Neutrophil (primary cell): ENCODE measurements at regions not wholly inside any gene's neighbourhood (a gene's known extent, or its start where the extent isn't known, plus 50 kb on each side); places are given as distances from the start of the nearest gene placed in this dataset.
"Not testable (repeated sequence)": the region's sequence is repeated elsewhere in the genome, so short reads cannot be mapped to it uniquely, and the experiment has no call there.

Experiments used
- H3K27ac ChIP-seq: fragments of 200-600 bp; sonication (generic); 2 replicates; pipeline ENCODE4 v1.5.1; 2016; ENCODE audit warnings: mild to moderate bottlenecking, moderate library complexity
- H3K27me3 ChIP-seq: fragments of 200-600 bp; sonication (generic); 2 replicates; pipeline ENCODE4 v1.6.0; 2016; ENCODE audit warnings: mild to moderate bottlenecking
- H3K36me3 ChIP-seq: fragments of 200-600 bp; sonication (generic); 2 replicates; pipeline ENCODE4 v1.5.1; 2017
- H3K4me1 ChIP-seq, 2 experiments: fragments of 200-600 bp in 1 of 2; sonication (generic) in 1 of 2; 1 replicate in 1 of 2; 2 replicates in 1 of 2; pipeline versions ENCODE4 v1.5.1 to v1.6.1; 2013 to 2016; ENCODE audit warnings: low read depth in 1 of 2, low read length in 1 of 2, mild to moderate bottlenecking in 1 of 2, moderate library complexity in 1 of 2; ENCODE audit not compliant: control insufficient read depth in 1 of 2, insufficient read depth in 1 of 2
- H3K4me3 ChIP-seq, 2 experiments: fragments of 200-600 bp in 1 of 2; sonication (generic) in 1 of 2; 1 replicate in 1 of 2; 2 replicates in 1 of 2; pipeline ENCODE4 v1.5.1; 2013 to 2016; ENCODE audit warnings: low read depth in 1 of 2, low read length in 1 of 2, mild to moderate bottlenecking in 1 of 2, moderate library complexity in 1 of 2
- H3K9me3 ChIP-seq: fragments of 200-600 bp; sonication (generic); 2 replicates; pipeline ENCODE4 v1.5.1; 2016
- TF ChIP-seq, protein P1 (sequence below): fragments of 200-600 bp; sonication (generic); IDR thresholded peaks from 2 replicates; pipeline ENCODE4 v1.5.1; 2016; ENCODE audit warnings: antibody characterized with exemption

DNA sequence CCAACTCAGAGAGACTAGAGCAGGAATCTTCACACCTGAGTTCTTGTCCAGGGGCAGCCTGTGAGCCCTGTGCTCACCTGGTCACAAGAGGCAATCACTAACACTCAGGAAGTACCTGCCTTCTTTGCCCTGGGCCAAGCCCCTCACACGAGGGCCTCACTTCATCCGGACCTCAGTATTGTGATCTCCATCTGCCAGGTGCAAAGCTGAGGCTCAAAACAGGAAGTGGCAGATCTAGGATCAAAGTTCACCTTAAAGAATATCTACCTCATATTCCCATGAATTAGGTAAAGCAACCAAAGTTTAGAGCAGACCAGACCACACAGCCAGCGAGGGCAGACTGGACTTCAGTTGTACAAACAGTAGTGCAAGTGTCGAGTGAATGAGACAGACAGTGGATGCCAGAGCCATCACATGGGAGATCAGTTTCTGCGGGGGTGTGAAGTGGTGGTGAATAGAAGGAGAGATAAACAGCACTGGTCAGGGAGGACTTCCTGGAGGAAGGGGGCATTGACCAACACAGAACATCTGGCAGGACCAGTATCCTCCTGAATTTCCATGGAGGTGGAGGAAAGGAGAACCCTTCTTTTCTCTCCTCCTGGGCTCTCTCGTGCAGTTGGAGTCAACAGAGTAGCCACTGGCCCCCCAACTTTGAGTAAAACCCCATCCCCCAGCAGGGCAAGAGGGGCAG lies 116.6 kb upstream of the ZBTB40 start:
- Histone ChIP-seq H3K27me3 (peaks cover 14% of the 10 kb centered on the region), H3K4me3 (no peak overlapping the region), H3K4me1 (no peaks in the 10 kb centered on the region), H3K36me3 (no peaks in the 10 kb centered on the region), H3K9me3 (no peaks in the 10 kb centered on the region), H3K27ac (no peak overlapping the region)
- TF ChIP-seq, protein P1, sequence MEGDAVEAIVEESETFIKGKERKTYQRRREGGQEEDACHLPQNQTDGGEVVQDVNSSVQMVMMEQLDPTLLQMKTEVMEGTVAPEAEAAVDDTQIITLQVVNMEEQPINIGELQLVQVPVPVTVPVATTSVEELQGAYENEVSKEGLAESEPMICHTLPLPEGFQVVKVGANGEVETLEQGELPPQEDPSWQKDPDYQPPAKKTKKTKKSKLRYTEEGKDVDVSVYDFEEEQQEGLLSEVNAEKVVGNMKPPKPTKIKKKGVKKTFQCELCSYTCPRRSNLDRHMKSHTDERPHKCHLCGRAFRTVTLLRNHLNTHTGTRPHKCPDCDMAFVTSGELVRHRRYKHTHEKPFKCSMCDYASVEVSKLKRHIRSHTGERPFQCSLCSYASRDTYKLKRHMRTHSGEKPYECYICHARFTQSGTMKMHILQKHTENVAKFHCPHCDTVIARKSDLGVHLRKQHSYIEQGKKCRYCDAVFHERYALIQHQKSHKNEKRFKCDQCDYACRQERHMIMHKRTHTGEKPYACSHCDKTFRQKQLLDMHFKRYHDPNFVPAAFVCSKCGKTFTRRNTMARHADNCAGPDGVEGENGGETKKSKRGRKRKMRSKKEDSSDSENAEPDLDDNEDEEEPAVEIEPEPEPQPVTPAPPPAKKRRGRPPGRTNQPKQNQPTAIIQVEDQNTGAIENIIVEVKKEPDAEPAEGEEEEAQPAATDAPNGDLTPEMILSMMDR = no peak

DNA sequence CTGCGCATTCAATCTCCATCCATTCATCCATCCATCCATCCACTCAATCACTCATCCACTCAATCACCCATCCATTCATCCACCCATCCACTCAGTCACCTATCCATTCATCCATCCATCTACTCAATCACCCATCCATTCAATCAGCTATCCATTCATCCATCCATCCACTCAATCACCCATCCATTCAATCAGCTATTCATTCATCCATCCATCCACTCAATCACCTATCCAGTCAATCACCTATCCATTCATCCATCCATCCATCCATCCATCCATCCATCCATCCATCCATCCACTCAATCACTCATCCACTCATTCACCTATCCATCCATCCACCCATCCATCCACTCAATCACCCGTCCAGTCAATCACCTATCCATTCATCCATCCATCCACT lies 115.4 kb upstream of the ZBTB40 start:
- not testable (repeated sequence) for H3K27ac ChIP-seq, H3K4me3 ChIP-seq, H3K36me3 ChIP-seq, H3K4me1 ChIP-seq, H3K9me3 ChIP-seq
- peaks cover 22% of the 10 kb centered on the region for H3K27me3 ChIP-seq

DNA sequence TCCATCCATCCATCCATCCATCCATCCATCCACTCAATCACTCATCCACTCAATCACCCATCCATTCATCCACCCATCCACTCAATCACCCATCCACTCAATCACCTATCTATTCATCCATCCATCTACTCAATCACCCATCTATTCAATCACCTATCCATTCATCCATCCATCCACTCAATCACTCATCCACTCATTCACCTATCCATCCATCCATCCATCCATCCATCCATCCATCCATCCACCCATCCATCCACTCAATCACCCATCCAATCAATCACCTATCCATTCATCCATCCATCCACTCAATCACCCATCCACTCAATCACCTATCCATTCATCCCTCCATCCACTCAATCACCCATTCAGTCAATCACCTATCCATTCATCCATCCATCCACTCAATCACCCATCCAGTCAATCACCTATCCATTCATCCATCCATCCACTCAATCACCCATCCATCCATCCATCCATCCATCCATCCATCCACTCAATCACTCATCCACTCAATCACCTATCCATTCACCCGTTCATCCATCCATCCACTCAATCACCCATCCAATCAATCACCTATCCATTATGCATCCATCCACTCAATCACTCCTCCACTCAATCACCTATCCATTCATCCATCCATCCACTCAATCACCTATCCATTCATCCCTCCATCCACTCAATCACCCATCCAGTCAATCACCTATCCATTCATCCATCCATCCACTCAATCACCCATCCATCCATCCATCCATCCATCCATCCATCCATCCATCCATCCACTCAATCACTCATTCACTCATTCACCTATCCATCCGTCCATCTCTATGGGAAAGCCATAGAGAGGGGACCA lies 114.7 kb upstream of the ZBTB40 start:
- H3K9me3 ChIP-seq, H3K4me3 ChIP-seq, H3K36me3 ChIP-seq, H3K4me1 ChIP-seq, H3K27ac ChIP-seq: not testable (repeated sequence)
- peaks cover 29% of the 10 kb centered on the region for H3K27me3 ChIP-seq

DNA sequence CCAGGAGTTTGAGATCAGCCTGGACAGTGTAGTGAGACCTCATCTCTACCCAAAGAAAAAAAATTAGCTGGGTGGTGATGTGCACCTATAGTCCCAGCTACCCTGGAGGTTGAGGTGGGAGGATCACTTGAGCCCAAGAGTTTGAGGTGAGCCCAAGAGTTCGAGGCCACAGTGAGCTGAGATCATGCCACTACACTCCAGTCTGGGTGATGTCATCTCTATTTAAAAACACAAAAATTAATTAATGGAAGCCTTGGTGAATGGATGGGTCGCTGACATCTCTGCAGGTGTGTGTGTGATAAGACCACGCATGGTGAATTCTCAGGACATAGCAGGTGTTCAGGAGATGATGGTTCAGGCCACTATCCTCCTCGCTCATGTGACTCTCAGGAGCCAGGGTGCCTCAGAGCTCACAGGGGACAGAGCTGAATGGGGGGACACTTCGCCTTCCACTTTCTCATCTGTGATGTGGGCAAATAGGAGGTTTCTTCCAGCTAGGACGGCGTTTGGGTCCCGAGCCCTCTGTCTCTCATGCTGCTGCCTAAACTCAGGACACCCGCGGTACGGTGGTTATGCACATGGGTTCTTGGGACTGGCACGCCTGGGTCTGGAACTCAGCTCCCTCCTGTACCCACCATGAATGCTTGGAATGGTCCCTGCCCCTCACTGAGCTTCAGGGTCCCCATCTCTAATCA lies 113.4 kb upstream of the ZBTB40 start:
- TF ChIP-seq, protein P1 = no peak
- Histone ChIP-seq H3K36me3 (no peaks in the 10 kb centered on the region), H3K9me3 (no peaks in the 10 kb centered on the region), H3K27me3 (peaks cover 42% of the 10 kb centered on the region), H3K4me1 (no peaks in the 10 kb centered on the region), H3K27ac (no peak overlapping the region), H3K4me3 (no peak overlapping the region)

DNA sequence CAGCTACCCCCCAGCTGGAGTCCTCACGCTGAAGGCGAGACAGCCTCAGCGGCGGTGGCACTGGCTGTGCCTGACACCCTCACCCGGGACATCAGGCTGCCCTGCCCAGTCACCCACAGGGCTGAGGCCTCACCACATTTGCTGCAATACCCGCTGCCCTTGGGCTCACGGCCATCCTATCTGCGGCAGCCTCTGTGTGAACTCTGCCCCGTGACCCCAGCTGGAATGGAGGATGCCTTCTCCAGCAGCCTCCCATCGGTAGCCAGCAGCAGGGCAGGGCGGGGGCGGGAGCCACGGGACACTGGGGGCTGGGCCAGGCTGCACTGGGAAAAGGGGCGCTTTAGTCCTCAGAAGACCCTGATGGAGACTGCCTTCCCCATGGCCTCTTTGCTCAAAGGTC lies 112.4 kb upstream of the ZBTB40 start:
- TF ChIP-seq, protein P1 = no peak
- Histone ChIP-seq H3K4me1 (no peaks in the 10 kb centered on the region), H3K27ac (no peak overlapping the region), H3K9me3 (no peaks in the 10 kb centered on the region), H3K36me3 (no peaks in the 10 kb centered on the region), H3K4me3 (no peak overlapping the region), H3K27me3 (peaks cover 43% of the 10 kb centered on the region)

DNA sequence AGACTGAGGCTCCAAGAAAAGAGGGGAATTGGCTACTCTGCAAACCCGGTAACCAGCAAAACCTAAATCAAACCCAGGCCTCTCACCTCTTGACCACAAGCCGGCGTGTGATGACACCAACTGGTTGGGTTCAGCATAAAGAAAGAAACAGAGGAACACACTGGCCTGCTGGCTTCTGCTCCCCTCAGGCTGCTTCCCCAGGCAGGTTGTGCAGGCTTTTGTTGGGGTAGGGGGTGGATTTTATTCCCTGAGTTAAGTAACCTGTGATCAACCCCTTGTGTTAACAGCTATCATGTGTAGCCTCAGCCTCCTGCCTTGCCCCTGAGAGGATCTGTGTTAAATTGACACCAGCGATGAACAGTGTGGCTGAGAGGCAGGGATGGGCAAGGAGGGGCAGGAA lies 111.6 kb upstream of the ZBTB40 start:
- no peaks in the 10 kb centered on the region for H3K36me3 ChIP-seq
- H3K27ac ChIP-seq = no peak overlapping the region
- no peaks in the 10 kb centered on the region for H3K4me1 ChIP-seq
- no peak overlapping the region for H3K4me3 ChIP-seq
- no peaks in the 10 kb centered on the region for H3K9me3 ChIP-seq
- TF ChIP-seq, protein P1 = no peak
- H3K27me3 ChIP-seq = peaks cover 43% of the 10 kb centered on the region
